NCI-H446 treated with DMSO at 0.1 percent for 48 hours (cell line): ENCODE measurements at regions not wholly inside any gene's neighbourhood (a gene's known extent, or its start where the extent isn't known, plus 50 kb on each side); places are given as distances from the start of the nearest gene placed in this dataset.

Source experiments
- DNase-seq: peaks from one replicate; lab custom pipeline; 2025; lab: John Stamatoyannopoulos, UW

GRCh38 chr5:114658194-114658593, 296.3 kb downstream of the KCNN2 start:
- DNase-seq, result no peak

- DNase-seq, result no peak
Measured at GRCh38 chr5:114657342-114658130, 295.7 kb downstream of the KCNN2 start.

- no peak for DNase-seq
Measured at GRCh38 chr5:114649878-114650277, 288.0 kb downstream of the KCNN2 start.

GRCh38 chr5:114648940-114649339, 287.1 kb downstream of the KCNN2 start:
- DNase-seq, result no peak

- DNase-seq, result no peak
Measured at GRCh38 chr5:114644576-114644975, 282.7 kb downstream of the KCNN2 start.

GRCh38 chr5:114636271-114636670, 274.4 kb downstream of the KCNN2 start:
- DNase-seq, result no peak

GRCh38 chr5:114634967-114635901, 273.4 kb downstream of the KCNN2 start:
- no peak for DNase-seq

- DNase-seq, result no peak
Measured at GRCh38 chr5:114634517-114634916, 272.6 kb downstream of the KCNN2 start.

GRCh38 chr5:114612406-114612805, 250.5 kb downstream of the KCNN2 start:
- no peak for DNase-seq

GRCh38 chr5:114581136-114581535, 219.3 kb downstream of the KCNN2 start:
- no peak for DNase-seq

- DNase-seq, result no peak
Measured at GRCh38 chr5:114565871-114566270, 204.0 kb downstream of the KCNN2 start.

GRCh38 chr5:114565139-114565538, 203.3 kb downstream of the KCNN2 start:
- DNase-seq, result no peak

- DNase-seq, result no peak
Measured at GRCh38 chr5:114561415-114561814, 199.5 kb downstream of the KCNN2 start.
